GM21360 (cell line): ENCODE measurements at regions not wholly inside any gene's neighbourhood (a gene's known extent, or its start where the extent isn't known, plus 50 kb on each side); places are given as distances from the start of the nearest gene placed in this dataset.

ENCODE experiments used
- ATAC-seq: cut with Tn5 transposase; IDR thresholded peaks from one replicate; pipeline ENCODE4 v1.9.1; 2021; ENCODE audit warnings: mild to moderate bottlenecking, moderate library complexity; ENCODE audit not compliant: unreplicated experiment

GRCh38 chr7:81607987-81608386 lies 161.9 kb downstream of the HGF start:
- ATAC-seq: no peak

GRCh38 chr7:81606078-81606863 lies 163.6 kb downstream of the HGF start:
- ATAC-seq: no peak

GRCh38 chr7:81605493-81605892 lies 164.4 kb downstream of the HGF start:
- no peak for ATAC-seq

- no peak for ATAC-seq
Observed at GRCh38 chr7:81604808-81605174, 165.1 kb downstream of the HGF start.

GRCh38 chr7:81604075-81604807 lies 165.6 kb downstream of the HGF start:
- no peak for ATAC-seq

GRCh38 chr7:81600608-81601007 lies 169.2 kb downstream of the HGF start:
- ATAC-seq: no peak

- no peak for ATAC-seq
Observed at GRCh38 chr7:81598951-81599350, 170.9 kb downstream of the HGF start.

- no peak for ATAC-seq
Observed at GRCh38 chr7:81594767-81595166, 175.1 kb downstream of the HGF start.

GRCh38 chr7:81590131-81590530 lies 179.7 kb downstream of the HGF start:
- ATAC-seq: no peak

GRCh38 chr7:81584667-81585066 lies 185.2 kb downstream of the HGF start:
- no peak for ATAC-seq

- ATAC-seq: no peak
Observed at GRCh38 chr7:81583882-81584533, 185.8 kb downstream of the HGF start.

- no peak for ATAC-seq
Observed at GRCh38 chr7:81583090-81583489, 186.8 kb downstream of the HGF start.

GRCh38 chr7:81577642-81578340 lies 192.1 kb downstream of the HGF start:
- ATAC-seq: no peak

- no peak for ATAC-seq
Observed at GRCh38 chr7:81574723-81575326, 195.0 kb downstream of the HGF start.

- ATAC-seq: no peak
Observed at GRCh38 chr7:81573932-81574331, 195.9 kb downstream of the HGF start.

GRCh38 chr7:81573128-81573527 lies 196.7 kb downstream of the HGF start:
- ATAC-seq: no peak

GRCh38 chr7:81562581-81562980 lies 207.3 kb downstream of the HGF start:
- no peak for ATAC-seq

GRCh38 chr7:81560708-81561107 lies 209.1 kb downstream of the HGF start:
- ATAC-seq: no peak

GRCh38 chr7:81549484-81550016 lies 220.3 kb downstream of the HGF start:
- ATAC-seq: no peak

GRCh38 chr7:81534996-81535395 lies 234.9 kb downstream of the HGF start:
- ATAC-seq: no peak

- ATAC-seq: no peak
Observed at GRCh38 chr7:81534446-81534845, 235.4 kb downstream of the HGF start.
